Lower lobe of right lung (tissue), 2 donors: ENCODE measurements at regions not wholly inside any gene's neighbourhood (a gene's known extent, or its start where the extent isn't known, plus 50 kb on each side); places are given as distances from the start of the nearest gene placed in this dataset.

ENCODE experiments used
- ATAC-seq, 2 donors: fragments of 200-7000 bp; cut with Tn5 transposase; one replicate each; pipeline ENCODE4 v1.9.1; 2020 to 2022; ENCODE audit warnings: mild to moderate bottlenecking in 2 of 2, moderate library complexity in 2 of 2
- DNase-seq: peaks from one replicate; pipeline ENCODE4 v3.0.0-alpha.2; 2020
- H3K27ac ChIP-seq: fragments of 200-600 bp; one replicate; pipeline ENCODE4 v1.8.0; 2022
- H3K27me3 ChIP-seq: fragments of 200-600 bp; one replicate; pipeline ENCODE4 v1.8.0; 2022; ENCODE audit warnings: low read depth
- H3K36me3 ChIP-seq: fragments of 200-600 bp; one replicate; pipeline ENCODE4 v1.8.0; 2022; ENCODE audit warnings: mild to moderate bottlenecking
- H3K4me1 ChIP-seq: fragments of 200-600 bp; one replicate; pipeline ENCODE4 v1.8.0; 2022
- H3K4me3 ChIP-seq: fragments of 200-600 bp; one replicate; pipeline ENCODE4 v1.8.0; 2022; ENCODE audit warnings: mild to moderate bottlenecking
- H3K9me3 ChIP-seq: fragments of 200-600 bp; one replicate; pipeline ENCODE4 v1.8.0; 2022
- CTCF ChIP-seq: fragments of 200-600 bp; IDR thresholded peaks from one replicate; pipeline ENCODE4 v1.8.0; 2022; ENCODE audit warnings: antibody characterized with exemption, mild to moderate bottlenecking
- intact Hi-C: fragments of 100-400 bp; cut with DNase I; formaldehyde crosslinking; loops from one replicate; pipeline ENCODE4 v1.11.0; 2022
- donor health status: DM: no; HTN: yes; CAD: no; lungs with severe emphysema.

GRCh38 chr5:33324667-33325307 lies 116.0 kb upstream of the TARS1 start:
- intact Hi-C loops: no loop called here
- H3K4me1 ChIP-seq: peaks cover 7% of the 10 kb centered on the region
- no peaks in the 10 kb centered on the region for H3K9me3 ChIP-seq
- DNase-seq (no peak), ATAC-seq (no peak)
- no peaks in the 10 kb centered on the region for H3K36me3 ChIP-seq
- H3K4me3 ChIP-seq: no peak overlapping the region
- H3K27me3 ChIP-seq: no peaks in the 10 kb centered on the region
- TF ChIP-seq CTCF: no peak
- H3K27ac ChIP-seq: no peak overlapping the region

- TF ChIP-seq CTCF: no peak
- intact Hi-C loops: no loop called here
- no peaks in the 10 kb centered on the region for H3K36me3 ChIP-seq
- ATAC-seq (no peak), DNase-seq (no peak)
- H3K27ac ChIP-seq: no peak overlapping the region
- H3K9me3 ChIP-seq: no peaks in the 10 kb centered on the region
- no peaks in the 10 kb centered on the region for H3K27me3 ChIP-seq
- peaks cover 10% of the 10 kb centered on the region for H3K4me1 ChIP-seq
- H3K4me3 ChIP-seq: no peak overlapping the region
These were observed 111.9 kb upstream of the TARS1 start for GRCh38 chr5:33328818-33329217.

- no peak overlapping the region for H3K4me3 ChIP-seq
- intact Hi-C loops: no loop called here
- TF ChIP-seq CTCF: no peak
- H3K9me3 ChIP-seq: no peaks in the 10 kb centered on the region
- no peak overlapping the region for H3K27ac ChIP-seq
- peaks cover 10% of the 10 kb centered on the region for H3K4me1 ChIP-seq
- H3K27me3 ChIP-seq: no peaks in the 10 kb centered on the region
- H3K36me3 ChIP-seq: no peaks in the 10 kb centered on the region
- no peak for DNase-seq
- no peak for ATAC-seq
These were observed 110.9 kb upstream of the TARS1 start for GRCh38 chr5:33329891-33330290.

- no peak overlapping the region for H3K4me3 ChIP-seq
- intact Hi-C loops: no loop called here
- ATAC-seq: no peak
These were observed 110.3 kb upstream of the TARS1 start for GRCh38 chr5:33330426-33330825.

GRCh38 chr5:33330992-33331391 lies 109.8 kb upstream of the TARS1 start:
- Histone ChIP-seq H3K27ac (no peak overlapping the region), H3K4me1 (peaks cover 10% of the 10 kb centered on the region), H3K27me3 (no peaks in the 10 kb centered on the region), H3K36me3 (no peaks in the 10 kb centered on the region), H3K4me3 (no peak overlapping the region), H3K9me3 (no peaks in the 10 kb centered on the region)
- no peak for DNase-seq
- intact Hi-C loops: no loop called here
- no peak for ATAC-seq
- TF ChIP-seq CTCF: no peak

More at GRCh38 chr5:33330426-33330825, 110.3 kb upstream of the TARS1 start:
- H3K4me1 ChIP-seq: peaks cover 10% of the 10 kb centered on the region
- no peaks in the 10 kb centered on the region for H3K9me3 ChIP-seq
- no peak for DNase-seq
- no peaks in the 10 kb centered on the region for H3K27me3 ChIP-seq
- no peak for TF ChIP-seq CTCF
- no peaks in the 10 kb centered on the region for H3K36me3 ChIP-seq
- no peak overlapping the region for H3K27ac ChIP-seq
